Astrocyte (in vitro differentiated cells and primary cell): ENCODE measurements at regions not wholly inside any gene's neighbourhood (a gene's known extent, or its start where the extent isn't known, plus 50 kb on each side); places are given as distances from the start of the nearest gene placed in this dataset.
A peak's percentile ranks its signal among the peaks of the same experiment; 100 is the strongest.

Source experiments
- DNase-seq: peaks from one replicate; pipeline ENCODE4 v3.0.0-alpha.2; 2010; ENCODE audit warnings: low read depth
- FAIRE-seq: peaks from 2 replicates; lab custom pipeline; 2011; peaks lifted over from hg19 to GRCh38; lab: Jason Lieb, UNC
- H2AFZ ChIP-seq: 2 replicates; pipeline ENCODE4 v1.6.0; 2012; ENCODE audit warnings: low read depth, low read length, inconsistent platforms
- H3K27ac ChIP-seq: 2 replicates; pipeline ENCODE4 v1.5.1; 2011; ENCODE audit warnings: low read depth, low read length, inconsistent platforms
- H3K27me3 ChIP-seq: 2 replicates; pipeline ENCODE4 v1.6.0; 2011; ENCODE audit warnings: low read length, inconsistent platforms; ENCODE audit not compliant: insufficient read depth
- H3K36me3 ChIP-seq: 2 replicates; pipeline ENCODE4 v1.5.1; 2011; ENCODE audit warnings: low read length, inconsistent platforms; ENCODE audit not compliant: insufficient read depth
- H3K4me1 ChIP-seq: 2 replicates; pipeline ENCODE4 v1.5.1; 2011; ENCODE audit warnings: low read length, inconsistent platforms; ENCODE audit not compliant: insufficient read depth
- H3K4me2 ChIP-seq: 2 replicates; pipeline ENCODE4 v1.6.0; 2012; ENCODE audit warnings: low read length, inconsistent platforms
- H3K4me3 ChIP-seq: 2 replicates; pipeline ENCODE4 v1.5.1; 2011; ENCODE audit warnings: low read depth, mild to moderate bottlenecking, low read length, inconsistent platforms; ENCODE audit not compliant: insufficient read depth
- H3K79me2 ChIP-seq: 2 replicates; pipeline ENCODE4 v1.6.0; 2012; ENCODE audit warnings: mild to moderate bottlenecking, low read length, inconsistent platforms; ENCODE audit not compliant: insufficient read depth
- H3K9ac ChIP-seq: 2 replicates; pipeline ENCODE4 v1.6.0; 2012; ENCODE audit warnings: mild to moderate bottlenecking, low read length, inconsistent platforms
- H3K9me3 ChIP-seq: 2 replicates; pipeline ENCODE4 v1.5.1; 2012; ENCODE audit warnings: low read depth, mild to moderate bottlenecking, low read length, inconsistent platforms; ENCODE audit not compliant: insufficient read depth
- H4K20me1 ChIP-seq: 2 replicates; pipeline ENCODE4 v1.6.0; 2012; ENCODE audit warnings: low read length, inconsistent platforms; ENCODE audit not compliant: insufficient read depth
- H3K27ac Mint-ChIP-seq: one replicate; pipeline ENCODE4 v1.8.0; 2021; ENCODE audit warnings: mild to moderate bottlenecking, mixed read lengths; ENCODE audit not compliant: unreplicated experiment
- H3K27me3 Mint-ChIP-seq: one replicate; pipeline ENCODE4 v1.8.0; 2021; ENCODE audit warnings: low read depth, mixed read lengths; ENCODE audit not compliant: unreplicated experiment
- H3K36me3 Mint-ChIP-seq: one replicate; pipeline ENCODE4 v1.8.0; 2021; ENCODE audit warnings: low read depth, mixed read lengths; ENCODE audit not compliant: unreplicated experiment
- H3K4me1 Mint-ChIP-seq: one replicate; pipeline ENCODE4 v1.8.0; 2021; ENCODE audit warnings: low read depth, mixed read lengths; ENCODE audit not compliant: unreplicated experiment
- H3K4me3 Mint-ChIP-seq: one replicate; pipeline ENCODE4 v1.8.0; 2021; ENCODE audit warnings: mild to moderate bottlenecking, moderate library complexity, mixed read lengths; ENCODE audit not compliant: unreplicated experiment
- H3K9me3 Mint-ChIP-seq: one replicate; pipeline ENCODE4 v1.8.0; 2021; ENCODE audit warnings: mild to moderate bottlenecking, mixed read lengths; ENCODE audit not compliant: unreplicated experiment
- EZH2 ChIP-seq: IDR thresholded peaks from 2 replicates; pipeline ENCODE4 v1.6.1; 2012; ENCODE audit warnings: mild to moderate bottlenecking, low read length, inconsistent platforms; ENCODE audit not compliant: insufficient read depth
- TF ChIP-seq, protein P1 (sequence below): IDR thresholded peaks from 2 replicates; pipeline ENCODE4 v1.5.1; 2011; ENCODE audit warnings: low read depth, mild to moderate bottlenecking, inconsistent platforms, low read length, moderate library complexity; ENCODE audit not compliant: insufficient read depth

DNA sequence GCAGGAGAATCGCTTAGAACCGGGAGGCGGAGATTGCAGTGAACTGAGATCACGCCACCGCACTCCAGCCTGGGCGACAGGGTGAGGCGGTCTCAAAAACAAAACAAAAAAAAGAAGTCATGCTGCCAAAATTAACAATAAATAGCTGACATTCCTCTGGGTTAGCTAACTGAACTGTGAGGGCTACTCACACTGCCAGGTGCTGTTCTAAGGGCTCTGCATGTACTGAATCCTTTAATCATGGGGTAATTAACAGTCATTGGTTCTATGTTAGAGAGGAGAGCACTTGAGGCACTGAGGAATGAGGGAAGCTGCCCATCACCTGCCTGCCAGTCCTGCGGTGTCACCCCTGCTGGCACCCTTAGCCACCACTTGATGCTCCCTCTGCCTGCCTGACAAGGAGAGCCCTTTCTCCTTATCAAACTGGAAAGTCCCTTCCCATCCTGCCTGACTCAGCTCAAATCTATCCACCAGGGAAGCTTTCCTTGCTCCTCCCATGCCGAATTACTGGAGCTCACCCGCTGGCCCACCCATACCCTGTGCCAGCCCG, 73.0 kb upstream of the RIOK3 start:
- Histone ChIP-seq H3K4me3 (no peak overlapping the region), H2AFZ (no peak overlapping the region), H3K4me1 (peaks cover 28% of the 10 kb centered on the region), H3K79me2 (no peaks in the 10 kb centered on the region), H3K9me3 (peaks cover 5% of the 10 kb centered on the region), H3K36me3 (no peaks in the 10 kb centered on the region), H3K27ac (peak overlapping the region; percentile 89), H3K9ac (peak overlapping the region; percentile 72), H3K4me2 (peak overlapping the region; percentile 75), H3K27me3 (no peaks in the 10 kb centered on the region), H4K20me1 (no peaks in the 10 kb centered on the region)
- Mint-ChIP-seq H3K4me3 (no peak overlapping the region), H3K27me3 (no peaks in the 10 kb centered on the region), H3K9me3 (peaks cover 13% of the 10 kb centered on the region), H3K36me3 (peaks cover 20% of the 10 kb centered on the region), H3K4me1 (peaks cover 27% of the 10 kb centered on the region), H3K27ac (peak overlapping the region; percentile 75)
- DNase-seq (peak; percentile 91), FAIRE-seq (no peak)
- TF ChIP-seq EZH2 = no peak
- TF ChIP-seq, protein P1, sequence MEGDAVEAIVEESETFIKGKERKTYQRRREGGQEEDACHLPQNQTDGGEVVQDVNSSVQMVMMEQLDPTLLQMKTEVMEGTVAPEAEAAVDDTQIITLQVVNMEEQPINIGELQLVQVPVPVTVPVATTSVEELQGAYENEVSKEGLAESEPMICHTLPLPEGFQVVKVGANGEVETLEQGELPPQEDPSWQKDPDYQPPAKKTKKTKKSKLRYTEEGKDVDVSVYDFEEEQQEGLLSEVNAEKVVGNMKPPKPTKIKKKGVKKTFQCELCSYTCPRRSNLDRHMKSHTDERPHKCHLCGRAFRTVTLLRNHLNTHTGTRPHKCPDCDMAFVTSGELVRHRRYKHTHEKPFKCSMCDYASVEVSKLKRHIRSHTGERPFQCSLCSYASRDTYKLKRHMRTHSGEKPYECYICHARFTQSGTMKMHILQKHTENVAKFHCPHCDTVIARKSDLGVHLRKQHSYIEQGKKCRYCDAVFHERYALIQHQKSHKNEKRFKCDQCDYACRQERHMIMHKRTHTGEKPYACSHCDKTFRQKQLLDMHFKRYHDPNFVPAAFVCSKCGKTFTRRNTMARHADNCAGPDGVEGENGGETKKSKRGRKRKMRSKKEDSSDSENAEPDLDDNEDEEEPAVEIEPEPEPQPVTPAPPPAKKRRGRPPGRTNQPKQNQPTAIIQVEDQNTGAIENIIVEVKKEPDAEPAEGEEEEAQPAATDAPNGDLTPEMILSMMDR = no peak

- Histone ChIP-seq H3K27ac (peak overlapping the region; percentile 89), H3K79me2 (no peaks in the 10 kb centered on the region), H3K4me2 (peak overlapping the region; percentile 75), H3K27me3 (no peaks in the 10 kb centered on the region), H3K36me3 (no peaks in the 10 kb centered on the region), H4K20me1 (no peaks in the 10 kb centered on the region), H3K9ac (peak overlapping the region; percentile 72), H3K9me3 (peaks cover 5% of the 10 kb centered on the region), H2AFZ (no peak overlapping the region), H3K4me3 (no peak overlapping the region), H3K4me1 (peaks cover 28% of the 10 kb centered on the region)
- no peaks in the 10 kb centered on the region for H3K27me3 Mint-ChIP-seq
- H3K4me3 Mint-ChIP-seq = no peak overlapping the region
- H3K9me3 Mint-ChIP-seq = peaks cover 13% of the 10 kb centered on the region
- peaks cover 27% of the 10 kb centered on the region for H3K4me1 Mint-ChIP-seq
- DNase-seq (peak; percentile 85), FAIRE-seq (no peak)
- TF ChIP-seq, protein P1 = no peak
- TF ChIP-seq EZH2 = no peak
- H3K27ac Mint-ChIP-seq = peak overlapping the region; percentile 75
- peaks cover 20% of the 10 kb centered on the region for H3K36me3 Mint-ChIP-seq
These were observed 72.3 kb upstream of the RIOK3 start for GRCh38 chr18:23380817-23381216.

GRCh38 chr18:23383494-23383893, 69.6 kb upstream of the RIOK3 start:
- no peaks in the 10 kb centered on the region for H3K79me2 ChIP-seq
- no peaks in the 10 kb centered on the region for H3K36me3 ChIP-seq
- TF ChIP-seq EZH2 = no peak
- TF ChIP-seq, protein P1 = no peak
- DNase-seq (no peak), FAIRE-seq (no peak)
- Mint-ChIP-seq H3K9me3 (peaks cover 12% of the 10 kb centered on the region), H3K4me1 (peaks cover 18% of the 10 kb centered on the region), H3K27me3 (no peaks in the 10 kb centered on the region), H3K27ac (no peak overlapping the region), H3K4me3 (no peak overlapping the region), H3K36me3 (peaks cover 20% of the 10 kb centered on the region)
- no peak overlapping the region for H3K4me2 ChIP-seq
- H3K4me1 ChIP-seq = peaks cover 24% of the 10 kb centered on the region
- H3K4me3 ChIP-seq = no peak overlapping the region
- H4K20me1 ChIP-seq = no peaks in the 10 kb centered on the region
- no peak overlapping the region for H3K9ac ChIP-seq
- H2AFZ ChIP-seq = no peak overlapping the region
- no peak overlapping the region for H3K27ac ChIP-seq
- H3K27me3 ChIP-seq = no peaks in the 10 kb centered on the region
- H3K9me3 ChIP-seq = peaks cover 5% of the 10 kb centered on the region
